HG03460 (cell line): ENCODE measurements at regions not wholly inside any gene's neighbourhood (a gene's known extent, or its start where the extent isn't known, plus 50 kb on each side); places are given as distances from the start of the nearest gene placed in this dataset.

Experiments used
- ATAC-seq: cut with Tn5 transposase; IDR thresholded peaks from one replicate; pipeline ENCODE4 v1.9.1; 2021; ENCODE audit not compliant: unreplicated experiment

DNA sequence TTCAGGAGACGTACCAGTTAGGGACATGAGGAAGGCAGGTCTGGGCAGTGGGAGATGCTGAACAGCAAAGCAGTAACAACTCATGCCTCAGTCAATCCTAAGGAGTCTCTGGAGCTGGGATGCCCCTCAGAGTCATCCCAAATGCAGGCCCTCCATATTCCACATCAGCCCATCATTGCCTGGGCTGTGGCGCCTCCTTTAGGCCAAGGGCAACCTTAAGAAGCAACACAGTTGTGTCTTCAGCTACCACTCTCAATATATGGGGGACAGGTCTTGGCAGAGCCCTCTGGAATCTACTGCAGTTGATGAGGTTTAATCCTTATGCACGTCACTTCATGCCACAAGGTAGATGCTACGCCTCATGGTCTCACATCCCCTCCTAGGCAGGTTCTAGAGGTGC, 682.0 kb upstream of the RAB6C start:
- ATAC-seq: no peak

DNA sequence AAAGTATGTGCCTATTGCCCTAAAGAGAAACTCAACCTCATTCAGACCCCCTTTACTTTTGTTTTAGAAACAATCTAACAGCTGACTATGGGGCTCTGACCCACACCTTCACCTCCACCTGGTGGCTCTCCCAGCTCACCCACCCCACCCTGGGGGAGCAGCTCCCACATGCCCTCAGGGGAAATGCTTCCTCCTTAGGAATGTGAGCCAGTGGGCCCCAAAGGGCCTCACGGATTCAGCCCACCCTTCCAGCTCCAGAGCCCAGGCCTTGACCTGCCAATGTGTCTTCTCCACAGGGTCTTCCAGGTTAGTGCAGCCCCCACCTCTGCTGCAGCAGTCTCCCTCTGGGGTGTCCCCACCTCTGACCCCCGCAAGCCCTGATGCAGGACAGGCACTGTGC, 680.1 kb upstream of the RAB6C start:
- ATAC-seq: no peak

- no peak for ATAC-seq
These were observed 679.7 kb upstream of the RAB6C start for GRCh38 chr2:129299756-129300155.

GRCh38 chr2:129300456-129300855, 679.0 kb upstream of the RAB6C start:
- no peak for ATAC-seq

- ATAC-seq: no peak
These were observed 678.0 kb upstream of the RAB6C start for GRCh38 chr2:129301431-129301913.

DNA sequence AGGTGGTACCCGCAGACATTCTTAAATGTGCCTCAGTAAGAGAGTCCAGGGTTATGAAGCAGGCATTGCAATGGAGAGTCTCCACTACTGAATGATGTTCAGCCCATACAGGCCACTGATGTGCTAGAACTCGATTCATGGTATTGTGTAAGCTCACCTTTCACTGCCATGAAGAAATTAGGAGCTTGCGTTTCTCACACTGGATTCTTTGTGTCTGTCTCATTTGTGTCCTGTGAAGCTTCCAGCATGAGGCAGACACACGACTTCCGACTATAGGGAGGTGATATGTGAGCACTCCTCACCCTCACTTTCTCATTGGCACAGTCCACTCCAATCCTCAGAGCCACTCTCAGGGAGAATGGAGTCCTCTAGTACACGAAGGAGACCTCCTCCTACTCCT, 677.4 kb upstream of the RAB6C start:
- no peak for ATAC-seq

DNA sequence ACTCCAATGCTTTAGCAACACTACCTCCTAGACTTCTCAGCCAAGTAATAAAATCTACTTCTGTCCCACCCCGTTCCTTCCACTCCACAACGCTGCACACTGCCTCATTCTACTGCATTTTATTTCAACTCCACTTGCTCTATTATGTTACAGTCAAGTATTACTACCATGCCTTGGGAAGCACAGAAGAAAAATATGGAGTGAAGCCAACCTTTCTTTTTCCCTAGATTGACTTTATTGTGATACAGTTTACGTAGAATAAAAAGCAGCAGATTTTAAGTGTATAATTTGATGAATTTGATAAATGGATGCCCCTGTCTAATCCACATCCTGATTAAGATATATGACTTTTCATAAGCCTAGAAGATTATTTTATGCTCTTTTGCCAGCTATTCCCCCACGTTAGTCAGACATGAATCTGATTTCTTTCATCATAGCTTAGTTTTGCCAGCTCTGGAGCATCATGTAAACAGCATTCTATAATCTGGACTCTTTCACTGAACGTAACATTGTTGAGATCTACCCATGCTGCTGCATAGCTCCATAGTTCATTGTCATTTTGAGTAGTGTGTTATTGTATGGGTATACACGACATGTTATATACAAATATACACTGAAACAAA, 676.8 kb upstream of the RAB6C start:
- no peak for ATAC-seq

- no peak for ATAC-seq
These were observed 665.3 kb upstream of the RAB6C start for GRCh38 chr2:129314120-129314519.

DNA sequence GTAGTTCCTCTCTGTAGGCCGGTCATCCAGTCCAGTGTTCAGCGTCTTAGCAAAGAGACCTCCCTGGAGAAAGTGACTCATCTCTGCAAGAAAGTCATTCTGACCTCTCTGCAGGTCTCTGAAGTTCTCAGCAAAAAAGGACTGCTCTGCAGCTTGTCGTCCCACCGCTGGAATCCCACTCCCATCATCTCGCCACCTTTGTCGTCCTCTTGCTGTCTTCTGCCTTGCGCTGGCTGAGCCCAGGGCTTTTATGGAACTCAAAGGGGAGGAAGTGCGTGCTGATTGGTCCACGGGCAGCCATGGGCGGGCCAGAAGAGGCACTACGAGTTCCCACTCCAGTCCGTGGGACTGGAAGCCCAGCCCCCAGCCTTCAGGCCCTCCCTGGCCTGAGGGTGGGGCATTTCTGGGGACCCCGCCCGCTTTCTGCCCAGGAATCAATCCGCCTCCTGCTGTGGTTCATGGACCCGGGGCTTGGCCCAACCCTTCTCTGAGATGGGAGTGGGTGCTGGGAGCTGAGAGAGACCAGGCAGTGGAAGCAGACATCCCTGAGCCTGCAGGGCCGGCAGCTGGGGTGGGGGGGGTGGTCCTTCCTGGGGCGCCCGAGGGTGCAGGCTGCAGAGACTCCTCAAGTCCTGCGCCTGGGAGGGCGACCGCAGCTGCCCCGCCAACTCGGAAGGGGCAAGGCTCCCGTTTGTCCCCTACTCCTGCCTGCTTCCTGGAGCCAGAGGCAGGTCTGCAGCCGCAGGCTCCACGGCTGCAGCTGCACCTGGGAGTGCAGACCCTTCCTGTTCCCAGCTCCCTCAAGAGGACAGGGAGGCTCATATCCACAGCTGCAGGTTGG, 660.7 kb upstream of the RAB6C start:
- ATAC-seq: no peak

GRCh38 chr2:129319422-129319717, 660.1 kb upstream of the RAB6C start:
- ATAC-seq: no peak

GRCh38 chr2:129320288-129320687, 659.2 kb upstream of the RAB6C start:
- ATAC-seq: no peak

DNA sequence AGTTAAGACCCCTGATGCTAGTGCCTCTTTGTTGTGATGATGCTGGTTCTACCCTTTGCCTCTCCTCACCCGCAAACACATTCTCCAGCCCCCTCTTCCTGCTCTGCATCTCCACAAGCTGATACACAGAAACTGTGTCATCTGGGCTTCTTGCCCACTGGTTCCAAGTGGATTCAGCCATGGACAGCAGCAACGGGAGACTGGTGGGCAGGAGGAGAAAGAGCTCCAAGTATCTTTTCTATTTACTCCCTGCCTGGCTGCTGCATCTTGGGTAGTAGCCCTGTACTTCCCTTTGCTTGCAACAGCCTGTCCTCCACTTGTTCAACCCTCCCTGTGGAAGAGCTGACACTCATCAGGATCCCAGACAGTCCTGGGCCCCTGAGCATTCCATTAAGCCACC, 655.1 kb upstream of the RAB6C start:
- ATAC-seq: no peak

GRCh38 chr2:129325151-129325550, 654.3 kb upstream of the RAB6C start:
- ATAC-seq: no peak

DNA sequence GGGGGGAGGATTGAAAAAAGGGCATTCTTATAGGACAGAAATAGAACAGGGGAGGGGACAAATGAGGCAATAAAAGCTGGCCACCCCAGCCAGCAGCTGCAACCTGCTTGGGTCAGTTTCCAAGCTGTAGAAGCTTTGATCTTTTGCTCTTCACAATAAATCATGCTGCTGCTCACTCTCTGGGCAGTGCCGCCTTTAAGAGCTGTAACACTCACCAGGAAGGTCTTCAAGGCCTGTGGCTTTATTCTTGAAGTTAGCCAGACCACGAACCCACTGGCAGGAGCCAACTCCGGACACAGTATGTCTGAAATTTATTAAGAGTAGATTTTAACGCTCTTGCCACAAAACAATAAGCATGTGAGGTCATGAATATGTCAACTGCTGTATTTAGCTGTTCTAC, 649.9 kb upstream of the RAB6C start:
- ATAC-seq: no peak

DNA sequence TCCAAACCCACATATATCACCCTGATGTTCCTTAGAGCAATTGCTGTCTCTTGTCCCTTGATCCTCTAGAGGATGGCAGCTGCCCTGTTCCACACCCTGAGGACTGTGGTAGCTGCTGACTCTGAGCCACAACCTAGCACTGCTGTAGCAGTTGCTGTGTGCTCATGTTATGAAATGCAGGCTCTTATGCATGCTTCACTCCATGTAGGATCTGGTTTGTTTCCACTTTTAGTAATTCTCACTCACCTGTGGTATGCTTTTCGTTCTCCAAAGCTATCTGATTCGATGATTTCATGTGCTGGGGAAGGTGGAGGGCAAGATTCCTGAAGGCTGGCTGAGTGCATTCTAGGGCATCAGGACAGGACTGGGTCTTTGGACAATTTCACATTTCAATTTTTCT, 649.0 kb upstream of the RAB6C start:
- no peak for ATAC-seq

GRCh38 chr2:129331638-129332037, 647.8 kb upstream of the RAB6C start:
- ATAC-seq: no peak

DNA sequence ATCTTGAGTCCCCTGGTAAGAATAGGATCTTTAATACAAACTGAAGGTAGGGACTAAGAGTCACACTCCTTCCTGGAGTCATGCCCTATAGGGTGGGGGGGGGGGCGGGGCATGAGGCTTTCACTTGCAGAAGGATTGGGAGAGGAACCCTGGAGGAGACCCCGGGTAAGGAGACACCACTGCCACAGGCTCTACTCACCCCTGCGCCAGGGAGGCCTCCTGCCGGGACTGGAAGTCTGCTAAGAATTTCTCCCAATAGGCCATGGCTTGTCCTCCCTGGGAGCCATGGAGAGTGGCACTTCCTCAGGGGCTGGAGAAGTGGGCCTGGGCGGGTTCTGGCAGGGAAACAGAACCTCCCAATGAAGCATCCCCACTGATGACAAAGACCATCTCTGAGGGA, 645.3 kb upstream of the RAB6C start:
- ATAC-seq: no peak

- no peak for ATAC-seq
These were observed 644.6 kb upstream of the RAB6C start for GRCh38 chr2:129334696-129335410.

DNA sequence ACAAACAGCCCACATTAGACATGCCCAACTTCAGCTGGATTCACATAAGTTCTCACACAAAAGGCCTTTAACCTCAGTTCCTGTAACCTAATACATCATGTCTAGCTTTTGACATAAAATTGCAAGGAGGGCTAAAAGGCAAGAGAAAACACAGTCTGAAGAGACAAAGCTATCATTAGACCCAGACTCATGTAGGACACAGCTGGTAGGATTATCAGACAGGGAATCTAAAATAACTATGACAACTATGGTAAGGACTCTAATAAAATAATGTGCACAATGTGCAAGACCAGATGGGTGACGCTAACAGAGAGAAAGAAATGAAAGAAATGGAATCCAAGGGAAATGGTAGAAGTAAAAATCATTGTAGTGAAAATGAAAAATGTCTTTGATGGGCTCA, 643.2 kb upstream of the RAB6C start:
- no peak for ATAC-seq

- no peak for ATAC-seq
These were observed 642.4 kb upstream of the RAB6C start for GRCh38 chr2:129337076-129337475.

DNA sequence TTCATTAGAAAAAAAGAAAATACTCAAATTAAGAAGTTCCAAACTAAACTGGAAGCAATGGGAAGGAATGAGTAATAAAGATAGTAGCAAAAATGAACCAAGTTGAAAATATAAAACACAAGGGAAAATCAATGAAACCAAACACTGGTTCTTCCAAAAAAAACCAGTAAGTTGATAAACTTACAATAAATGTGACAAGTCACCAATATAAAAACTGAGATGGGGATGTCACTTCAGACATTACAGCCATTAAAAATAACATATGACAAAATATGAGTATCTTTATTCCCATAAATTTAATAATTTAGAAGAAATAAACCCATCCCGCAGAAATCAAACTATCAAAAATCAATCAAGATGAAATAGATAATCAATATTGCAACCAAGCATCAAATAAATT, 633.9 kb upstream of the RAB6C start:
- ATAC-seq: no peak
